AG09319 (cell line): ENCODE measurements at regions not wholly inside any gene's neighbourhood (a gene's known extent, or its start where the extent isn't known, plus 50 kb on each side); places are given as distances from the start of the nearest gene placed in this dataset.
A peak's percentile ranks its signal among the peaks of the same experiment; 100 is the strongest.

ENCODE experiments used
- DNase-seq: peaks from one replicate; pipeline ENCODE4 v3.0.0-alpha.2; 2010; ENCODE audit warnings: low read depth; ENCODE audit errors: extremely low read depth
- CTCF ChIP-seq: IDR thresholded peaks from 2 replicates; pipeline ENCODE4 v1.5.1; 2011; ENCODE audit warnings: low read depth, mild to moderate bottlenecking, inconsistent platforms, low read length, moderate library complexity

- TF ChIP-seq CTCF = no peak
- DNase-seq = no peak
Observed at GRCh38 chr3:190213727-190214126, 93.0 kb upstream of the P3H2 start.

- no peak for DNase-seq
- no peak for TF ChIP-seq CTCF
Observed at GRCh38 chr3:190210608-190211007, 89.9 kb upstream of the P3H2 start.

GRCh38 chr3:190209533-190209932, 88.8 kb upstream of the P3H2 start:
- no peak for DNase-seq

GRCh38 chr3:190208196-190208595, 87.5 kb upstream of the P3H2 start:
- no peak for DNase-seq
- no peak for TF ChIP-seq CTCF

More at GRCh38 chr3:190209533-190209932, 88.8 kb upstream of the P3H2 start:
- no peak for TF ChIP-seq CTCF

GRCh38 chr3:190205739-190206138, 85.0 kb upstream of the P3H2 start:
- TF ChIP-seq CTCF = no peak
- DNase-seq = peak; percentile 5

GRCh38 chr3:190204200-190204599, 83.5 kb upstream of the P3H2 start:
- no peak for DNase-seq
- no peak for TF ChIP-seq CTCF

- no peak for TF ChIP-seq CTCF
- no peak for DNase-seq
Observed at GRCh38 chr3:190197346-190197763, 76.7 kb upstream of the P3H2 start.

GRCh38 chr3:190194506-190194905, 73.8 kb upstream of the P3H2 start:
- DNase-seq = no peak
- TF ChIP-seq CTCF = no peak
